Upper lobe of left lung (tissue), 6 donors: ENCODE measurements at regions not wholly inside any gene's neighbourhood (a gene's known extent, or its start where the extent isn't known, plus 50 kb on each side); places are given as distances from the start of the nearest gene placed in this dataset.

Experiments used
- ATAC-seq, 2 donors: fragments of 200-7000 bp; cut with Tn5 transposase; one replicate each; pipeline ENCODE4 v1.9.1; 2022; ENCODE audit warnings: mild to moderate bottlenecking in 2 of 2, moderate library complexity in 2 of 2; ENCODE audit not compliant: low FRiP score in 2 of 2
- DNase-seq, 2 donors: peaks; one replicate each; pipeline ENCODE4 v3.0.0-alpha.2; 2019 to 2020
- H3K27ac ChIP-seq, 4 donors: fragments of 200-600 bp; sonication (generic); one replicate each; pipeline ENCODE4 v1.5.1; 2016 to 2019
- H3K27me3 ChIP-seq, 4 donors: fragments of 200-600 bp; sonication (generic); one replicate each; pipeline ENCODE4 v1.5.1; 2017 to 2019
- H3K36me3 ChIP-seq, 4 donors: fragments of 200-600 bp; sonication (generic); one replicate each; pipeline ENCODE4 v1.5.1; 2016 to 2019
- H3K4me1 ChIP-seq, 4 donors: fragments of 200-600 bp; sonication (generic); one replicate each; pipeline ENCODE4 v1.5.1; 2018 to 2019
- H3K4me3 ChIP-seq, 4 donors: fragments of 200-600 bp; sonication (generic); one replicate each; pipeline ENCODE4 v1.5.1; 2017 to 2019; ENCODE audit warnings: mild to moderate bottlenecking in 2 of 4, moderate library complexity in 1 of 4
- H3K9me3 ChIP-seq, 4 donors: fragments of 200-600 bp; sonication (generic); one replicate each; pipeline ENCODE4 v1.5.1; 2018 to 2019
- EP300 ChIP-seq, 4 donors: sonication (generic); formaldehyde crosslinking; IDR thresholded peaks; one replicate each; pipeline ENCODE4 v1.5.1; 2017; ENCODE audit warnings: antibody characterized with exemption in 4 of 4, control low read depth in 2 of 4
- POLR2A ChIP-seq, 4 donors: fragments of 450-650 bp; IDR thresholded peaks; one replicate each; pipeline ENCODE4 v1.5.1; 2016 to 2017; ENCODE audit warnings: antibody characterized with exemption in 4 of 4, mild to moderate bottlenecking in 2 of 4
- POLR2AphosphoS5 ChIP-seq, 2 donors: sonication (generic); formaldehyde crosslinking; IDR thresholded peaks; one replicate each; pipeline ENCODE4 v1.5.1; 2017; ENCODE audit warnings: antibody characterized with exemption in 2 of 2
- WGBS, 2 donors: methylation state at CpG; one replicate each; pipeline ENCODE4 v1.1.5; 2017 to 2018; 5-methylcytosine and 5-hydroxymethylcytosine counted together
- TF ChIP-seq, protein P1 (sequence below), 6 experiments: fragments of 450-650 bp in 4 of 6; fragments of 200-600 bp in 2 of 6; sonication (generic) in 2 of 6; IDR thresholded peaks; one replicate each; pipeline ENCODE4 v1.5.1; 2016 to 2019; ENCODE audit warnings: antibody characterized with exemption in 6 of 6
- donor health status: DM: no; HTN: no; CAD: no; lungs with moderate emphysema.
- donor health status: DM: no; HTN: yes; CAD: no; lungs with severe emphysema.

GRCh38 chr16:51321251-51321650 is 170.2 kb upstream of the SALL1 start:
- Histone ChIP-seq H3K27me3 (no peaks in the 10 kb centered on the region), H3K4me3 (no peak overlapping the region), H3K9me3 (no peaks in the 10 kb centered on the region), H3K4me1 (no peaks in the 10 kb centered on the region), H3K36me3 (no peaks in the 10 kb centered on the region), H3K27ac (no peak overlapping the region)
- TF ChIP-seq POLR2AphosphoS5 (IDR thresholded peaks at IDR 0.05) (no peak), POLR2A (IDR thresholded peaks at IDR 0.05) (no peak)
- ATAC-seq (no peak), DNase-seq (no peak)
- 66 to 70% methylated on average over 5 of the region's 5 CpGs for WGBS, 2 donors

- no peak for DNase-seq
These were observed 166.5 kb upstream of the SALL1 start for GRCh38 chr16:51317575-51317974.

GRCh38 chr16:51313198-51313597 is 162.1 kb upstream of the SALL1 start:
- Histone ChIP-seq H3K4me3 (no peak overlapping the region), H3K9me3 (no peaks in the 10 kb centered on the region), H3K27ac (no peak overlapping the region), H3K36me3 (no peaks in the 10 kb centered on the region), H3K27me3 (no peaks in the 10 kb centered on the region), H3K4me1 (no peaks in the 10 kb centered on the region)
- WGBS, 2 donors: 81 to 83% methylated on average over 2 of the region's 2 CpGs
- TF ChIP-seq, protein P1, sequence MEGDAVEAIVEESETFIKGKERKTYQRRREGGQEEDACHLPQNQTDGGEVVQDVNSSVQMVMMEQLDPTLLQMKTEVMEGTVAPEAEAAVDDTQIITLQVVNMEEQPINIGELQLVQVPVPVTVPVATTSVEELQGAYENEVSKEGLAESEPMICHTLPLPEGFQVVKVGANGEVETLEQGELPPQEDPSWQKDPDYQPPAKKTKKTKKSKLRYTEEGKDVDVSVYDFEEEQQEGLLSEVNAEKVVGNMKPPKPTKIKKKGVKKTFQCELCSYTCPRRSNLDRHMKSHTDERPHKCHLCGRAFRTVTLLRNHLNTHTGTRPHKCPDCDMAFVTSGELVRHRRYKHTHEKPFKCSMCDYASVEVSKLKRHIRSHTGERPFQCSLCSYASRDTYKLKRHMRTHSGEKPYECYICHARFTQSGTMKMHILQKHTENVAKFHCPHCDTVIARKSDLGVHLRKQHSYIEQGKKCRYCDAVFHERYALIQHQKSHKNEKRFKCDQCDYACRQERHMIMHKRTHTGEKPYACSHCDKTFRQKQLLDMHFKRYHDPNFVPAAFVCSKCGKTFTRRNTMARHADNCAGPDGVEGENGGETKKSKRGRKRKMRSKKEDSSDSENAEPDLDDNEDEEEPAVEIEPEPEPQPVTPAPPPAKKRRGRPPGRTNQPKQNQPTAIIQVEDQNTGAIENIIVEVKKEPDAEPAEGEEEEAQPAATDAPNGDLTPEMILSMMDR (IDR thresholded peaks at IDR 0.05): no peak
- TF ChIP-seq POLR2A (IDR thresholded peaks at IDR 0.05): no peak
- no peak for TF ChIP-seq EP300 (IDR thresholded peaks at IDR 0.05)
- no peak for TF ChIP-seq POLR2AphosphoS5 (IDR thresholded peaks at IDR 0.05)
- ATAC-seq: peak in 1 of 2 donors; percentile 51
- no peak for DNase-seq

More at GRCh38 chr16:51317575-51317974, 166.5 kb upstream of the SALL1 start:
- TF ChIP-seq, protein P1 (IDR thresholded peaks at IDR 0.05): no peak
- no peak for TF ChIP-seq EP300 (IDR thresholded peaks at IDR 0.05)
- TF ChIP-seq POLR2AphosphoS5 (IDR thresholded peaks at IDR 0.05): no peak
- TF ChIP-seq POLR2A (IDR thresholded peaks at IDR 0.05): no peak
- Histone ChIP-seq H3K4me3 (no peak overlapping the region), H3K9me3 (no peaks in the 10 kb centered on the region), H3K36me3 (no peaks in the 10 kb centered on the region), H3K27me3 (no peaks in the 10 kb centered on the region), H3K4me1 (no peaks in the 10 kb centered on the region), H3K27ac (no peak overlapping the region)
- no peak for ATAC-seq

DNA sequence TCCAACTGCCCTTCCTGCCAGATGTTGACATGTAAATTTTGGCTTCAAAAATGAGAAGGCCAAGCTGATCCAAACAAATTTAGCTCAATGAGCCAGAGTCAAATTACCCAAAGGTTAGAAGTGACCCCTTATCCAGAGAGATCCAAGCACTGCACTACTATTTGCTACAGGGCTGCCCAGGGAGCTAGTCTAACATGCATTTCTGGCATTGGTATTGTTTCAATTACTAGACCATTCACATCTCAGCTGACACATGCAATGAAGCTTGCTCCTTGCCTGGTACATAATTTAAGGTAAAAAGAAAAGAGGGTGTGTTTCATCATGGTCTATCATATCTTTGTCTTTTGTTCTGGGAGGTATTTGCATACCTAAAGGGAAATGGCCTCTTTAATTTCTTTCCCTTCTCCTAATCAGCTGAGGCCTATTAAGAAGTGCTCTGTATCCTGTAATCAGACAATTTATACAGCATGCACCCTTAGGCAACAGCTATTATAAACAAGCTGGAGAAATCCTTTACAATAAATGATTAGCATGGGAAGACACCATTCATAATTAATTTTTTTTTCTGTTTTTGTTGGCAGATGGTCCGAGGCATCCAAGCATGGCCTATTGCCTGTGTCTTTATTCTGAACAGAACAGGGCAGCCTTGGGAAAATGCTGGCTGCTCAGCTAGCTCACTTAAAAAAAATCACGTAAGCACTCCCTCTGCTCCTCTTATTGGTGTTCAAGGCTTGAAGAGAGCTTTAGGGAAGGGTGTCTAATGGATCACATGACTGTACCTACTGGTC is 161.5 kb upstream of the SALL1 start:
- Histone ChIP-seq H3K4me3 (no peak overlapping the region), H3K9me3 (no peaks in the 10 kb centered on the region), H3K36me3 (no peaks in the 10 kb centered on the region), H3K27ac (no peak overlapping the region), H3K27me3 (no peaks in the 10 kb centered on the region), H3K4me1 (no peaks in the 10 kb centered on the region)
- ATAC-seq: no peak
- DNase-seq: no peak
- 42 to 75% methylated on average over 2 of the region's 2 CpGs for WGBS, 2 donors
- TF ChIP-seq, protein P1 (IDR thresholded peaks at IDR 0.05): no peak
- no peak for TF ChIP-seq EP300 (IDR thresholded peaks at IDR 0.05)
- no peak for TF ChIP-seq POLR2AphosphoS5 (IDR thresholded peaks at IDR 0.05)
- no peak for TF ChIP-seq POLR2A (IDR thresholded peaks at IDR 0.05)

DNA sequence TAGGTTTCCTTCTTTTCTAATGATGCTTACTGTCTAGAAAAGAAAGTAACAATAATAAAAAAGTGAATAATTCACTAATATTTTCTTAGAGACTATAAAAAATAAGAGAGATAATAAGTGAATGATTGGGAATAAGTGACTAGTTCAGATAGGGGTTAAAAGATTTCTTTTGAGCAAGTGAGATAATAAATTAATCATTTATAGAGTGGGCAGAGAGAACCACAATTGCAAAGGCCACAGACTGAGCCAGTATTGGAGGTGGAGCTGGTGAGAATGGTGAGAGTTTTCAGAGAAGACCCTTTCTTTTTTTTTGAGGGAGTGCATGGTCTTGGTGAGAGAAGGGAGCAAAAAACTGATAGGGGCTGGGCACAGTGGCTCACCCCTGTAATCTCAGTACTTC is 159.1 kb upstream of the SALL1 start:
- Histone ChIP-seq H3K4me3 (no peak overlapping the region), H3K27me3 (no peaks in the 10 kb centered on the region), H3K4me1 (no peaks in the 10 kb centered on the region), H3K36me3 (no peaks in the 10 kb centered on the region), H3K9me3 (no peaks in the 10 kb centered on the region), H3K27ac (no peak overlapping the region)
- DNase-seq: no peak
- ATAC-seq: no peak
- no peak for TF ChIP-seq POLR2AphosphoS5 (IDR thresholded peaks at IDR 0.05)
- no peak for TF ChIP-seq EP300 (IDR thresholded peaks at IDR 0.05)
- TF ChIP-seq POLR2A (IDR thresholded peaks at IDR 0.05): no peak
- TF ChIP-seq, protein P1 (IDR thresholded peaks at IDR 0.05): no peak
